HL-60/S4 (cell line): ENCODE measurements at regions not wholly inside any gene's neighbourhood (a gene's known extent, or its start where the extent isn't known, plus 50 kb on each side); places are given as distances from the start of the nearest gene placed in this dataset.

Source experiments
- in situ Hi-C: fragments of 300-500 bp; cut with MboI; formaldehyde crosslinking; loops from 2 replicates; pipeline ENCODE4 v1.14.3; 2022; ENCODE audit warnings: low sequenced_read_pairs

- in situ Hi-C loops, result no loop called here
These were observed 407.2 kb upstream of the NETO1 start for GRCh38 chr18:73274812-73275621.

DNA sequence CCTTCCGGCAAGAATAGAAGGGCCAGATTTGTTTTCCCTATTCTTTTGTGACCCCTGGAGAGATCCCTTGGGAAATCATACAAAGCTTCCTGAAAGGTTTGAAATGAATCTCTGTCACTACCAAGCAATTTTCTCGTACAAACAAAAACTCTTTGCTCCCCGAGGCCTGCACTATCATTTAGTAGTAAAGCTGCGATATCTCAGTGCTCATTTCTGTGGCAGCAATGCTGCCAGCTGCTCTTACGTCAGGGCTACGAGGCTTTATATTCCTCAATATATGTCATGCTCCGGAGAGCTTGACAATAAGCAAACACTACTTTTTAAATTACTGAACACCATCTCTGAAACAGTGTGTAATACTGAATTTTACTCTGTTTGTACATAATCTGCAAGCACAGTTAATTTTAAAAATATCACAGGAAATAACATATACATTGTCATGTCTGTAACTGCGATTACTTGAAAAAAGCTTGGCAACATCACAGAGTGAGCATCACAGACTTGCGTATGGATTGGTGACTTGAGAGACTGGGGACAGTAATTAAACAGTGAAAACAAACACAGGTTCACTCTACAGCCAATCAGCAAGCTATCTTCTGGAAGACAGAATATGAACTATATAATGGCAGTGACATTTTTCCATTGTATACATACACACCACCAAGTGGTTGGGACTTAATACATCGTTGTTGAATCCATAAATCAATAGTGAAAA lies 403.3 kb upstream of the NETO1 start:
- in situ Hi-C loops, result no loop called here

GRCh38 chr18:73264562-73264921 lies 396.8 kb upstream of the NETO1 start:
- in situ Hi-C loops, result no loop called here

- in situ Hi-C loops, result no loop called here
These were observed 394.1 kb upstream of the NETO1 start for GRCh38 chr18:73261923-73262322.

DNA sequence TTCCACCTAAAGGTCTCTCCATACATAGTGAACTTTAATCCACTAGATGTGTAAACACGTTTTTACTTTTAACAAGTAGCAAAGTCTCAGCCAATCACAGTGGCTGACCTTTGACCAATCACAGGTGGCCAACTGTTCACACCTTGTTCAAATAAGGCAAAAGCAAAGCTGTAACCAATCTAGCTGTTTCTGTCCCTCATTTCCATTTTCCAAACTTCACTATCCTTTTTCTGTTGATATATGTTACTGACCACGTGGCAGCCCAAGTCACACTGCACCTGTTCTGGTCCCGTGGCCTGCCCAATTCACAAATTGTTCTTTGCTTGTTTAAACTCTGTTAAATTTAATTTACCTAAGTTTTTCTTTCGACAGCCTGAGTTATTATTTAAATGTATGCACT lies 393.5 kb upstream of the NETO1 start:
- in situ Hi-C loops, result no loop called here

DNA sequence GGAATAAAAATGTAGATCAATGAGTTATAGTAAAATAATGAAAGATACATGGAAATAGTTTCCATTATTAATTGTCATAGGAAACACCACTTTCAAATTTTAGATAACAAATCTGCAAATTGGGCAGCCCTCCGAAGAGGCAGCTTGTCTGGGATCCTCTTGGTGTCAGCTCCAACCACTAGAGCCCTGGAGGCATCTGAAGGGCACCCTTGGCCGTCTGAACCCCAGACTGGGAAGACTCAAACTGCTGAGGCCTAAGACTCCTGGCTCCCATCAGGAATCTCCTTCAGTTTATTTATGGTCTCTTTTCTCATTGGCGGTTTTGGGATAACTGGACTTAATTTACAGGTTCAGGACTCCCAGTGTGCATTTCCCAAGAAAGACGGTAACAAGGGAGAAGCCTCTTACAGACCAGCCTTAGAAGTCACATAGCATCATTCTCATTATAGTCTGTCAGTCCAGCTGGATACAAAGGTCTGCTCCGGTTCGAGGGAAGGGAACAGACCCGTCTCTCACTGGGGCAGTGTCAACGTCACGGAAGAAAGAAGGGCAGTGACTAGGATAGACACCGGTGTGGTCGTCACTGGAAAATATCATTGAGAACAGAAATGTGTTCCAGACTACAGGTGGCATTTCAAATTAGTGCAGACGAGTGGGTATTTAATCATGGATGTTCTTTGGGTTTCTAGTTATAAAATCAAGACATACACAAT lies 390.7 kb upstream of the NETO1 start:
- in situ Hi-C loops, result no loop called here

- in situ Hi-C loops, result no loop called here
These were observed 386.8 kb upstream of the NETO1 start for GRCh38 chr18:73254564-73254963.

DNA sequence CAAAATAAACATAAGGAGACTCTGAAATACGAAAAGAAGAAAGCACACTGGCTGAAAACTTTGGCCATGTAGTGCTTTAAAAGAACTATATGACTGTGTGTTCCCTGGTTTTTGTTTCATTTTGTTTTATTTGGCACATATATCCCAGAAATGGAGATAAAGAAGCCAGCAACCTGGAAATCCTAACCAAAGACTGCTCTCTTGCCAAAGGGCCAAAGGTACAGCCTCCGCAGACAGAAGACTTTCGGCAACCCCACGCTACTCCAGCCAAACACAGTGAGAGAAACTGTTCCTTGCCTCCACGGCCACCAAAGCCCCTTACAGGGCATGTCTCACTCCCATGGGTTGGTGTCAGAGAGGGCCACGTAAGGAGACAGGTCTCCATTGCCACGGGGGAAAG lies 381.2 kb upstream of the NETO1 start:
- in situ Hi-C loops, result no loop called here

DNA sequence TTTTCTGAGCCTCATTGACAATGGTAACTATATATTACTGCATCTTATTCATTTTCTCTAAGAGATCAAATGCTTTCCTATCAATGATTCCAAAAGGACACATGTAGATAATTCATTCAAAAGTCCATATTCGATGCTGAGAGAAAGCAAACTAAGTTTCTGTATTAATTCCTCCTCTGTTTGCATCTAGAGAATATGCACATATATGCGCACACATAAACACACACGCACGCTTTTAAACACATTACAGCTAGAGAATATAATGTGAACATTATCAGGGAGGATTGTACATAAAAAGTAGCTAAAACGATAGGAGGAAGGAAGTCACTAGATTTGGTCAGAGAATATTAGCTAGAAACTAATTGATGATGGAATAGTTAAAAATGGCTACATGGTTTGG lies 379.0 kb upstream of the NETO1 start:
- in situ Hi-C loops, result no loop called here

GRCh38 chr18:73245345-73245744 lies 377.6 kb upstream of the NETO1 start:
- in situ Hi-C loops, result no loop called here

- in situ Hi-C loops, result no loop called here
These were observed 376.6 kb upstream of the NETO1 start for GRCh38 chr18:73244401-73244800.

DNA sequence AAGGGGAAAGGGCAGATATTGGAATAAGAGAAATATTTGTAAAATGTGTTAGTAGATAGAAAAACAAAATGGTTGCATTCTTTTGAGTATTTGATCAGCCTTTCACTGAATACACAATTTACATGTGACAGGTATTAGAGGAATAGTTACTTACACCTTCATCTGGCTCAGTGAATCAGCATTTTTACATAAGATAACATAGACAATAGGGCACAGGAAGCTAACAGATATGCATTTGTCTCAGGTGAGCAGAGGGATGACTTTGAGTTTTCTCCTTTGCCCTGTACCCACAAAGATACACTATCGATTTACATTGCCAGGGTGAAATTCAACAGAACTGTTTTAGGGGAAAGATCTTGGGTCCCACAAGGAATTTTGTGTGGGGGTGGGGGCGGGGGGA lies 373.1 kb upstream of the NETO1 start:
- in situ Hi-C loops, result no loop called here

DNA sequence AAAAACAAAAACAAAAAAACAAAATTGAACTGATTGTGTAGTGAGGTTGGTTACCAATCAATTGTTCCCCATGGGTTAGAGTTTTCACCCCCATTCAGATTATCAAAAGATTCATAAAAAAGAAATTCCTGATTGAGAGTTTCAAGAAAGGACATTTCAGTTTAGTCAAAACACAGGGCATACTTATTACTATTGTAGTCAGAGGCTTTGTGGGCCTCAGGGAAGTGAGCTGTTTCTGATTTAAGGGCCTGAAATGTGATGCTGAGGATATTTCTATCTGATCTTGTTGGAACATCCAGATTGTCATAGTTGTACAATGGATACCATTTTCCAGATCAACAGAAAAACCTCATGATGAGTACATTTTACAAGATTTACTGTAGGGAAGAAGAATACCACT lies 368.1 kb upstream of the NETO1 start:
- in situ Hi-C loops, result no loop called here

GRCh38 chr18:73235491-73235890 lies 367.7 kb upstream of the NETO1 start:
- in situ Hi-C loops, result no loop called here

DNA sequence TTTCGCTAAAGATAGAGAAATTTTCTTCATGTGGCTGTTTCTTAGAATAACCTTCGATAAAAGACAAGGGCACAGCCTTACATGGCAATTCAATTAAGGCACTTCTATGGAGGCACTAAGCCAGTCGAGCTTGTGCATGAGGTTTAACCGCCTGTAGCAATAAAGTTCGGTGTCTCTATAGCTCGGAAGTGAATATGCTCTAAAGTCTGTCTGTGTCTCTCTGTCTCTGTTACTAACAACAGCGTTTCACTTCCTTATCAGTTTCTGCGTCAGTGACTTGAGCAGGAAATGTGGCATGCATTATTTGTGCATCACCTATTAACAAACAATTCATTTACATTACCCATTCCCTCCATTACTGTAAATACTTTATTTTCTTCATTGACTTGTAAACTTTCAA lies 365.1 kb upstream of the NETO1 start:
- in situ Hi-C loops, result no loop called here

DNA sequence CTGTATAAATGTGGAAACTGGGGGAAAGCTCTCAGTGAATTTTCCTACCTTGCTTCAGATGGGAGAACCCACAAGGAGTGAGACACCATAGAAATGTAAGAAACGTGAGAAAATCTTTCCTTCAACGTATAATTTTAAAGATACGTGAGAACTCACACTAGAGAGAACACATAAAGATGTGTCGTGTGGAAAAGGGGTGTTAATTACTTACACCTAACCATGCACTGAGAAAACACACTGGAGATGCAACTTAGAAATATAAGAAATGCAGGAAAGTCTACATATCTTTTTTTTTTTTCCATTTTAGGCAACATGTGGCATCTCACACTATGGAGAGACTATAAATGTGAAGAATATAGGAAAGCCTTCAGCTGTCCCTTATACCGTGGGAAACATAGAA lies 352.9 kb upstream of the NETO1 start:
- in situ Hi-C loops, result no loop called here

GRCh38 chr18:73218293-73218692 lies 350.5 kb upstream of the NETO1 start:
- in situ Hi-C loops, result no loop called here

DNA sequence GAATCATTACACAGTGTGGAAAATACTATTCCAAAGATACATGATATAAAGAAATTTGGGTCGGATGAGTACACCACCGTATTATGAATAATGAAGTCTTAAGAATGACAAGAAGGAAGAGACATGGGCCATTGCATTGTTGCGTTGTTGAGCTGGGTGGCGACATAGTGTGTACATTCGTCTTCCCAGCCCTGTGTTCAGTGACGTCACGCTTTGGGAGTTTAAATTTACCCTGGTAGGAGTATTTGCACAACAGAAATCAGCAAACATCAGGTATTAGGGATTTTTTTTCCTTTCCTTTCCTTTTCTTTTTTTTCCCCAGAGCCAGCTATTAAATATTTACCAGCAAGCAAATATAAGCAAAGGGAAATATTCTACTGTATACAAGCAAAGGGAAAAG lies 347.2 kb upstream of the NETO1 start:
- in situ Hi-C loops, result no loop called here

DNA sequence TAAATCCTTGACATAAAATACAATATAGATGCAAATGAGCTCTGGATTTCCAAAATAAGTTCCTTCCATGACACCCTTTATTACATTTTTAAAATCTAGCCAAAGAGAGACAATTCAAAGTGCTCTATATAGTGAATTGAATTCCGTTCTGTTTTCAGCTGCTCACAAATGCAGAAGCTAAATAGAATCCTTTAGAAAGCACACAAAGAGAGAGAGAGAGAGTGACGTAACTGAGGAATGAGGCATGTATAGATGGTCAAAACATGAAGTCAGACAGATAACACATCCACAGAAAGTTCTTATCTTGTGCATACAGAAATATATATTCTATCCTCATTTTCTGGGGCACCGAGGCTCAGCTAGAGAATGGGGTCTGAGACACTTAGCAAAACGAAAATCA lies 344.7 kb upstream of the NETO1 start:
- in situ Hi-C loops, result no loop called here

- in situ Hi-C loops, result no loop called here
These were observed 334.2 kb upstream of the NETO1 start for GRCh38 chr18:73201940-73202339.

DNA sequence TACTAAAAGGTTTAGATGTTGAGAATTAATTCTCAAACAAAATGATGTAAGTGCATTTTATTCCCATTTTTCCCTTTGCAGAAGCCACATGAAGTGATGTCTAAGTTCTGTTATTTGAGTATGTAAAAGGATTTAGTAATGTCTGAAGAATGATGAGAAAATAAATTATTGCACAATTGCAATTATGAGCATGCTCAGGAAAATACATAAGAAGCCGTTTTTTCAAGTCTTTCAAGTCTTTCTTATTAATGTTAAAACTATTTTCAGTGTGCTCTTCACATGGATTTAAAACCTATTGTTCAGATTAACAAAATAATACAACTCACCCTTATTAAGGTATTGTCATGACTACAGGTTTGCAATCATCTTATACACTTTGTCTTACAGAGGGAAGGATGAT lies 331.4 kb upstream of the NETO1 start:
- in situ Hi-C loops, result no loop called here

- in situ Hi-C loops, result no loop called here
These were observed 321.9 kb upstream of the NETO1 start for GRCh38 chr18:73189718-73190117.
